GM21515 (cell line): ENCODE measurements at regions not wholly inside any gene's neighbourhood (a gene's known extent, or its start where the extent isn't known, plus 50 kb on each side); places are given as distances from the start of the nearest gene placed in this dataset.
A peak's percentile ranks its signal among the peaks of the same experiment; 100 is the strongest.
"Not testable (repeated sequence)": the region's sequence is repeated elsewhere in the genome, so short reads cannot be mapped to it uniquely, and the experiment has no call there.

Experiments used
- ATAC-seq: cut with Tn5 transposase; IDR thresholded peaks from one replicate; pipeline ENCODE4 v1.9.1; 2021; ENCODE audit not compliant: unreplicated experiment

DNA sequence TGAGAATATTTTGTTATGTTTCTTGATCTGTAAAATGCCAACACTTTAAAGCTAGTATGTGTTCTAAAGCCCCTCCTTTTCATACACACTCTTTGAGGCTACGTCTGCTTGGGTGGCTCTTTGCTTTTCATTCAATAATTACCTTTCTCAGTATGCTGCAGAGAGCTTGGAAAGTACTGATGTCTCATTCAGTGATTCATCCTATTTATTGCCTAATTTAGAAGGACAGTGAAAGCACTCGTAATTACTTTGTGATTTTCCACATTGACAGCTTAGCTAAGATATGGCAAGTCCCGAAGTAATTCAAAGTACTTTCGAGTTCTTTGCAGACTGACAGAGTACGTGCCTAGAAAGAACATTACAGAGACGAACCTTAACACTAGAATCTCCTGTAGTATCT lies 57.2 kb downstream of the BMP15 start:
- no peak for ATAC-seq

GRCh38 chrX:50968871-50969635 lies 58.5 kb downstream of the BMP15 start:
- ATAC-seq, result not testable (repeated sequence)

GRCh38 chrX:50971395-50971794 lies 60.9 kb downstream of the BMP15 start:
- ATAC-seq, result no peak

DNA sequence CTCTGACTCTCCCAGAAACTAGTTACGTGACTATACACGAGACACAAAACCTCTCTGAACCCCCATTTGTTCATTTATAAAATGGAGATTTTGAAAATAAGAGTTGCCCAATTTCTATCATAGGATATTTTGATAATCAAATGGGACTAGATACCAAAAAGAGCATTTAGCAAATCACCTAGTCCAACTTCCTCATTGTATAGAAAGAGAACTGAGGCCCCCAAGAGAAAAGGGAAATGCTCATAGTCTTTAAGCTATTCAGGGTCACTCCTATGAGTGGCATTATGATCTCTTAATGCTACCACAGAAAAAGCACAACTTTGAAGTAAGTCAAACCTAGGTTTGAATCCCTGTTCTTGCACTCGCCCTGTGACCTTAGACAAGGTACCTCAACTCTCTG lies 62.7 kb downstream of the BMP15 start:
- ATAC-seq, result no peak

- no peak for ATAC-seq
Observed at GRCh38 chrX:50978920-50979682, 68.6 kb downstream of the BMP15 start.

- ATAC-seq, result no peak
Observed at GRCh38 chrX:50980251-50980650, 69.7 kb downstream of the BMP15 start.

- ATAC-seq, result no peak
Observed at GRCh38 chrX:50988649-50989048, 78.1 kb downstream of the BMP15 start.

- ATAC-seq, result no peak
Observed at GRCh38 chrX:50996930-50997329, 86.4 kb downstream of the BMP15 start.

DNA sequence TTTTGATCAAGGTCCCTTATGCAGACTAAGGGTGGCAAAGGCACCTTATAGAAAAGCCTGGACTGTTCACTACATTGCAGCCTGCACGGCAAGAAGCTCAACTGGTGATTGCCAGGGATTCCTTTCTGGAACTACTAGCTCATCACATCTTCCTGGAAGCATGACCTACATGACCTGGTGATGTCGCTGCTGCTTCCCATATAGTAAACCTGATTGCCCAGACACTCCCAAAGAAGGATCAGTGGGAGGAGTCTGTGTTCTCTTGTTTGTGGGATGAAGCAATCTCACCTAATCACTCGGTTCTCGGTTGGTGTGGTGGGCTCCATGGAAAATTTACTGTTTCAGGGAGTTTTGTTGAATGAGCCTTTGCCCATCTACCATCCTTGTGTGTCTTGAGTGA lies 89.8 kb downstream of the BMP15 start:
- not testable (repeated sequence) for ATAC-seq

DNA sequence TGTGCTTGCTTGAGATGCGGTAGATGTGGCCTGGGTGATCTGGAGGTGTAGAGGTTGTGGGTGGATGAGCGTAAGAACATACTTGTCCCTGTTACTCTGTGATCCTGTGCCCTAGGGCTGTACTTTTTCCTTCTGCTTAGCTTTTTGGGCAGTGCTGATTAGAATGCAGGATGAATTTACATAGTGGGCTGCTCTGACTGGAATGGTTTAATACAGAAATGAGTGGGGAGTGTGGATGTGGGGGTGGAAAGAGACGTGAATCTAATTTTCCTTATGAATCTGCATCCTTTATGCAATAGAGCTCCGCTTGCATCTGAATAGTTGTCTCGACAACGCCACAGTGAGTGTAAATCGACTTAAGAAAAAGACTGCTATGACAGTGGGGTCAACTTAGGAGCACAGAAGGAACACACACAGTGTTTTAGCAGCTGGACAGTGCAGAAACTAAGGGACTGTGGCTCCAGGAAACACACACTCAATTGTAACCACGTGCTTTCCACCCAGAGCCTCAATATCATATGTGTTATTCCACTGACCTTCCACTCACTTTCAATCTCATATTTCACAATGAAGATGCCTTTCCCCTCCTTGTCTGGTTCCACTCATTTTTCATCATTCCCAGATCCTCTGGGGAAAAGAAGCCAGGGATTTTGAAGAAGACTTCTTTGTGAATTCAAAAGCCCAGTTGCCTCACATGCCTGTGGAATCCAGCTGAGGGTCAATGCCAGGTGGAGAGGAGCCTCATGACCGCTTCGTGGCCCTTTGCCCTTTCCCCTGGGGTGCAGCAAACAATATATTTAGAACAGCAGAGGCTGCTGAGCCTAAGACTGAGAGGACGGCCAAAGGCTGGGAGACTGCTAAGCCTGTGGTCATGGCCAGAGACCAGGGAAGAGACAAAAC lies 91.4 kb downstream of the BMP15 start:
- ATAC-seq, result not testable (repeated sequence)

- no peak for ATAC-seq
Observed at GRCh38 chrX:51006064-51006463, 95.5 kb downstream of the BMP15 start.

GRCh38 chrX:51024106-51024696 lies 113.7 kb downstream of the BMP15 start:
- ATAC-seq, result peak; percentile 67

DNA sequence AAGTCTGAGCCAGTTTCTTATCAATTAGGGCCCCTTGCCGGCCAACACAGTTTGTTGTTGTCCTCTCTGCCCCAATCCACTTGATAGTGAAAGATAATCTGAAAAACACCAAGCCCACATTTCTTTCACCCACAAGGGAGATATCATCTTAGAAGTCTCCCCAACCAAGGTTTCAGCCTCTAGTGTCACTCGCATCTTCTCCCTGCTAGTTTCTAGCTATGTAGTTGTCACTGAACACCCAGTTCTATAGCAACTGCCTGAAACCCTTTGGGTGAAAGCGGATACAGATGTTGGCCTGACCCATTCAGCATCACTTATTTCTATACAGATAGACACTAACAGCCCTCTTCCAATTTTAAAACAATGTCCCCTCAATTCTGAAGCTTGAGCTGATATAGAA lies 116.3 kb downstream of the BMP15 start:
- ATAC-seq, result no peak

DNA sequence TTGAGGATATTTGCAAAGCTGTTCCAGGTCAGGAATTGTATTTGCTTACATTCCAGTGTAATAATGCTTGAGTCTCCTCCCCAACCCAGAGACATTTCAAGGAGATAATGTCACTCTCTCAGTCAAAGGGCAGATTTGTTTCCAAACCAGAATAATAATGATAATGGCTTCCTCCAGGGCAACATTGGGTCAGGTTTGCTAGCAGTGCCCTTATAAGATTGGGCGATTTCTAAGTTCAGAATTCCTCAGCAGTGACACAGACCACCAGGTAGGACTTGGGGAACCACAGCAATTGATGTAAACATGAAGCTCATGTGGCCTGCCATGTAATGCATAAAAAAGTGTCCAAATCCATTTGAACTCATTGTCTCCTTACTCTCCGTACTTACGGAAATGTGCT lies 125.2 kb downstream of the BMP15 start:
- ATAC-seq, result no peak

DNA sequence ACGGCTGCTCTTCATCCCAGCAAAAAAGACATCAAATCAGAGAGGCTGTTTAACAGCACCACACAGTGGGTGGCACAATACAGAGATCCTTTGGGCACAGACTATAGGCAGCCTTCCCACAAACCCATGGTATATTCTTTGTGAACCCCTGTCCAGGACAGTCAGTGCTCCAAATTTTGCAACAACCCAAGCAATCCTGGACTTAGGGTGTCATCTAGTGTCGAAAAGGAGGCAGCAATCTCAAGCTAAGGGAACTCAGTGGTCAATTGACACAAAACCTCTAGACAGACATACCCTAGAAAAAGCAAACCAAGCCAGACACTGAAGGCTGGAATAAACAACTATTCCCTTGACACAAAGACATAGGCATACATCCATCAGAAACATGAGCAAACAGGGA lies 137.4 kb downstream of the BMP15 start:
- no peak for ATAC-seq

GRCh38 chrX:51053741-51054140 lies 143.2 kb downstream of the BMP15 start:
- no peak for ATAC-seq

GRCh38 chrX:51098046-51098445 lies 187.5 kb downstream of the BMP15 start:
- ATAC-seq, result no peak

- ATAC-seq, result not testable (repeated sequence)
Observed at GRCh38 chrX:51119058-51119926, 208.8 kb downstream of the BMP15 start.

DNA sequence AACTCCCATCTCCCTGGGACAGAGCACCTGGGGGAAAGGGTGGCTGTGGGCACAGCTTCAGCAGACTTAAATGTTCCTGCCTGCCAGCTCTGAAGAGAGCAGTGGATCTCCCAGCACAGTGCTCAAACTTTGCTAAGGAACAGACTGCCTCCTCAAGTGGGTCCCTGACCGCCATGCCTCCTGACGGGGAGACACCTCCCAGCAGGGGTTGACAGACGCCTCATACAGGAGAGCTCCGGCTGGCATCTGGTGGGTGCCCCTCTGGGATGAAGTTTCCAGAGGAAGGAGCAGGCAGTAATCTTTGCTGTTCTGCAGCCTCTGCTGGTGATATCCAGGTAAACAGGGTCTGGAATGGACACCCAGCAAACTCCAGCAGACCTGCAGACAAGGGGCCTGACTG lies 206.9 kb upstream of the NUDT10 start:
- not testable (repeated sequence) for ATAC-seq

GRCh38 chrX:51144828-51145442 lies 187.7 kb upstream of the NUDT10 start:
- ATAC-seq, result no peak
